HG03064 (cell line): ENCODE measurements at regions not wholly inside any gene's neighbourhood (a gene's known extent, or its start where the extent isn't known, plus 50 kb on each side); places are given as distances from the start of the nearest gene placed in this dataset.

ENCODE experiments used
- ATAC-seq: cut with Tn5 transposase; IDR thresholded peaks from one replicate; pipeline ENCODE4 v1.9.1; 2021; ENCODE audit warnings: low read depth; ENCODE audit not compliant: unreplicated experiment

- ATAC-seq = no peak
Measured at GRCh38 chr10:129038522-129038921, 428.5 kb upstream of the MGMT start.

GRCh38 chr10:129039406-129040370 lies 427.4 kb upstream of the MGMT start:
- no peak for ATAC-seq

- ATAC-seq = no peak
Measured at GRCh38 chr10:129040377-129040776, 426.7 kb upstream of the MGMT start.

- ATAC-seq = no peak
Measured at GRCh38 chr10:129041916-129042315, 425.1 kb upstream of the MGMT start.

- no peak for ATAC-seq
Measured at GRCh38 chr10:129042776-129043595, 424.1 kb upstream of the MGMT start.

- ATAC-seq = no peak
Measured at GRCh38 chr10:129043691-129044090, 423.4 kb upstream of the MGMT start.

- ATAC-seq = no peak
Measured at GRCh38 chr10:129045599-129045998, 421.4 kb upstream of the MGMT start.

GRCh38 chr10:129046065-129046681 lies 420.9 kb upstream of the MGMT start:
- ATAC-seq = no peak

GRCh38 chr10:129046962-129047361 lies 420.1 kb upstream of the MGMT start:
- ATAC-seq = no peak

- no peak for ATAC-seq
Measured at GRCh38 chr10:129047600-129047999, 419.4 kb upstream of the MGMT start.

- no peak for ATAC-seq
Measured at GRCh38 chr10:129048513-129048912, 418.5 kb upstream of the MGMT start.

GRCh38 chr10:129049501-129049900 lies 417.5 kb upstream of the MGMT start:
- no peak for ATAC-seq

- ATAC-seq = no peak
Measured at GRCh38 chr10:129055225-129055624, 411.8 kb upstream of the MGMT start.

GRCh38 chr10:129055986-129056385 lies 411.1 kb upstream of the MGMT start:
- no peak for ATAC-seq

- no peak for ATAC-seq
Measured at GRCh38 chr10:129056734-129057689, 410.0 kb upstream of the MGMT start.

GRCh38 chr10:129057856-129058663 lies 409.0 kb upstream of the MGMT start:
- ATAC-seq = peak; percentile 90

- ATAC-seq = no peak
Measured at GRCh38 chr10:129058664-129059155, 408.3 kb upstream of the MGMT start.

GRCh38 chr10:129059977-129060376 lies 407.1 kb upstream of the MGMT start:
- ATAC-seq = no peak

GRCh38 chr10:129063212-129063611 lies 403.8 kb upstream of the MGMT start:
- ATAC-seq = no peak
